IPS-NIHi7 (cell line): ENCODE measurements at regions not wholly inside any gene's neighbourhood (a gene's known extent, or its start where the extent isn't known, plus 50 kb on each side); places are given as distances from the start of the nearest gene placed in this dataset.

Experiments
- DNase-seq: peaks from one replicate; pipeline ENCODE4 v3.0.0; 2012; ENCODE audit warnings: mixed read lengths; ENCODE audit errors: extremely low spot score

- DNase-seq = no peak
Measured at GRCh38 chr5:165521816-165522610, 2016.6 kb downstream of the MAT2B start.

DNA sequence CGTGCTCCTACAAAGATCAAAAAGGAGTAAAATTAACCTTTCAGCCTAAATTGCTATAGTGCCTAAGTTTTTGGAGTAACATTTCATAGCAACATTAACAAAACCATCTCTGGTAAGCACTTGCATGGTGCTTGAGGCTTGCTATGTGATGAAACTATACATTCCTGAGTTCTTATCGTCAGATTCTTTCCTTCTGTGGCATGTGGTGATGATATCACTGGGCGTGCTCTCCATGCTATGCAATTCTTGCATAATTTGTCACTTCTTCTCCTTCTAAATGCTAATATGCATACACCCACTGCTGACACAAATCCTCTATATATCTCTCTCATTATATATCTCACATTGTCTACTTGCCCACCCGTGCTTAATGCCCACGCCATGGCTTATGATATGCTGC is 2019.9 kb downstream of the MAT2B start:
- DNase-seq = no peak

- DNase-seq = no peak
Measured at GRCh38 chr5:165526357-165526756, 2020.9 kb downstream of the MAT2B start.

DNA sequence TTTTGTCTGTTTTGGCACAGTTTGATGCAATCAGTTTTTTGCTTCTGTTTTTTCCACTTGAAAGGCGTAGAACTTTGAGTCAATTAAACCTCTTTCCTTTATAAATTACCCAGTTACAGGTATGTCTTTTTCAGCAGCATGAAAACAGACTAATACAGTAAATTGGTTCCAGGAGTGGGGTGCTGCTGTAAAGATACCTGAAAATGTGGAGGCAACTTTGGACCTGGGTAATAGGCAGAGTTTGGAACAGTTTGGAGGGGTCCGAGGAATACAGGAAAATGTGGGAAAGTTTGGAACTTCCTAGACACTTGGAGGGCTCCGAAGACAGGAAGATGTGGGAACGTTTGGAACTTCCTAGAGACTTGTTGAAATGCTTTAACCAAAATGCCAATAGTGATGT is 2022.2 kb downstream of the MAT2B start:
- no peak for DNase-seq

GRCh38 chr5:165538065-165538464 is 2032.6 kb downstream of the MAT2B start:
- no peak for DNase-seq

DNA sequence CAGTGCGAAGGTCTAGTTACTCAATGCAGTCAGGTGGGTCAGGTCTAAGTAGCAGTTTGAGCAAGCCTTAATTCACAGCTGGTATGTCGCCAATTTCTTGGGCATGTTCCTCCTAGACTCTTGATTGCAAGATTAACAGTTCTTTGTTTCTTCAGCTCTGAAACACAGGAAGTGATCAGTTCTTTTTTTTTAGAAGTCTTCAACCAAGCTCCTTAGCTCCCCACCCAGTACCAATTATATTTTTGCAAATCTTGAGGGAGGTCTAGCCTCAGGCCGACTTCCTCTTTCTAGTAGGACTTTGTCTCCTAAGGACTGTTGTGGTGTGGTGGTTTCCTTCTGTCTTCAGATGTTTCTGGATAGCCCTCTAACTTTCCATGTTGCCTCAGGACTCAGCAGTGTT is 2054.2 kb downstream of the MAT2B start:
- DNase-seq = no peak

DNA sequence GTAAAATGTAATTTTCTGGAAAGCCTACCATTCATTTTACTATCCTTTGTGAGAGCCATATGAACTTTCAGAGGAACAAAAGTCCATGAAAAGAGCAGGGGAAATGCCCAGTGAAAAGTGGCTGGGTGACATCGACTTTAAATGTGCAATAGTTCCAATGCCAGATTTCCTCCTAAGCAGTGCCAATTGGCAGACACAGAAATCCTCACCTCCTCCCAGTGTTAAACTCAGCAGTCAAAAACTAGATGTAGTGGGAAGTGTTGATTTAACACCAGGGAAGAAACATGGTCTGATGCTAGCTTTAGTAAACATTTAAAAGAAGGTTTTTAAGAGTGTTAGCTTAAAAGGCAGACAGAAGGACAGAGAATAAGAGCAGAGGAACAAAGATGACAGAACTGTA is 2055.2 kb downstream of the MAT2B start:
- DNase-seq = no peak

DNA sequence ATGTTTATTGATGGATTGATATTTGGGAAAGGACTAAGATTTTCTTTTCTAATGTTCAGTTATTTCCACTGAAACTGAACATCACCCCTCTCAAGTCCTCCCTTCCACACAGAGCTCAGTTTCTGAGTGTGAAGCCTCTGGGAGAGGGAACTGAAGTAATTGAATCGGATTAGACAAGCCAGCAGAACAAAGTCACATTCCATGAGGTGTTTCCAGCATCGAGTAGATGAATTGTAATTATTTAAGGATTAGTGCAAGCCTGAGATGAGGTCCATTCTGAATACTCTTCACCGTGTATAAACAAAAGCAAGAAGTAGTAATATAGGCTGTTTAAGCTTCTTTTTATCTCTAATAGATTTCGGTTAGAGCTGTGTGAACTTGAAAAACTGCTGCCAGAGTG is 2060.5 kb downstream of the MAT2B start:
- no peak for DNase-seq

GRCh38 chr5:165569551-165569950 is 2064.1 kb downstream of the MAT2B start:
- DNase-seq = no peak

DNA sequence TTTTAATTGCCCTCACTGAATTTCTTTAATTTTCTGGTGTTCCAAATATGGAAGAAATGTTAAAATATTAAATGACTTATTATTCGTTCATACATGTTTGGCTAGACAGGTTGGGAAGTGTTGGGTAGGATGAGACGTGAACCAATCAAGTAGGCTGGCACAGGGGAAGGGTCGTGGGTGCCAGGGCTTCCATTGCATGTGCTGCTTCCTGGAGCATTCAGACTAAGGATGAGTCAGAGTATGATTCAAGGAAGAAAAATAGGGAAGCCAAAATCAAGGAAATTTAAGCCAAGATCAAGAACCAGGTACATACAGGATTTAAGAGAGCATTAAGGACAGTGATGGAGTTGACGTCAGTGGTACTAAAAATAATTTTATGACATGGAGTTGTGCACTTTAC is 2068.0 kb downstream of the MAT2B start:
- no peak for DNase-seq

DNA sequence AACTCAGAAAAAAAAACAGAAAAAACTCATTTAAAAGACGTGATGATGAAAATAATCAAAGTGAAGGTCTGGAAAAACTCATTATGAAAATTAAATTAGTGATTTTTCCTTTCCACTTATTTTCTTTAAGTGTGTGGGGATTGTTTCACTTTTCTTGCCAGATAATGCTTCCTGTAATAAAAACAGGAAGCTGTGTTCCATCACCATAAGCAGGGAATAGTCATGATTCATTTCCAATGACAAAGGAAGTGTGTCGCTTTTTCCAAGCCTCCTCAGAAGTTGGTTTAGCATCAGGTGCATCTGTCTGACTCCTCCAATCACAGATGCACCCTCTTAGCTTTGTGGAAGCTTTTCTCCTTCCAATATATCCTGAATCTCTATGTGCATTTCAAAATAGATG is 2068.7 kb downstream of the MAT2B start:
- no peak for DNase-seq

DNA sequence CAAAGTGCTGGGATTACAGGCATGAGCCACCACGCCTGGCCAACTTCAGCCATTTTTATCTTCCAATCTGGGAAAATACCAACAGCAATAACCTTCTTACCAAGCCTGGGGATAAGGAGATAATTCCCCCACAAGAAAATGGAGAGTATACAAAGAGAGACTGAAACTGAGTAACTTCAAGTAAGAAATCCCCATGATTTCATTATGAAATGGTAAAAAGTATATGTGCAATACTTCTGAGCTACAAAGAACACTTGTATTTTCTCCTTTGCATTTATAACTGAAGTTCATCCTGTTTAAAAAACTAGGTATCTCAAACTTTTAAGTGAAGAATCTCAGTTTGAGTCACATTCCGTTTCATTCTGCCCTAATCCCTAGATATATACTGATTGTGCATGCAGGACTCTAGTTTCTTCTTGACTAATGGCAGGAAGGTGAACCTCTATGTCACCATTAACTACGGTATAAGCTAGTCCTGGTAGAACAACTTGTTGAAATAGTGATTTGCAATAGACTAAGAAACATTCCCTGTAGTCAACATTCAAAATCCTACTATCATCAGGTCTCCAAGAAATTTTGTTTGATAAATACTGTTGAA is 2071.4 kb downstream of the MAT2B start:
- no peak for DNase-seq

- no peak for DNase-seq
Measured at GRCh38 chr5:165579911-165580310, 2074.5 kb downstream of the MAT2B start.

- no peak for DNase-seq
Measured at GRCh38 chr5:165594693-165595092, 2089.3 kb downstream of the MAT2B start.

DNA sequence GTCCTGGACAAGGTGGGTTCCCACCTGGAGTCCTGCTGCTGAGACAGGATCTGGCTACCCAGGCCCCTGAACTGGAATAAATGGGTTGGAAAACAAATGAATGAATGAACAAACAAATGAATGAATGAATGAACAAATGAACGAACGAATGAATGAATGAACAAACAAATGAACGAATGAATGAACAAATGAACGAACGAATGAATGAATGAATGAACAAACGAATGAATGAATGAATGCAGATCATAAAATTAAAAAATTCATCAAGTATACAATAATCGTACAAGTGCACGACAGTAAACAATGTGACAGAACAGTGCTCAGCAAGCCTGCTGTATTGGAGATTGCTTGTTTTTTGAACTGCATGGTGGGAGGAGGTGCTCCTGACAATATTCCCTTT is 2097.1 kb downstream of the MAT2B start:
- DNase-seq = no peak

- DNase-seq = no peak
Measured at GRCh38 chr5:165607026-165607425, 2101.6 kb downstream of the MAT2B start.

DNA sequence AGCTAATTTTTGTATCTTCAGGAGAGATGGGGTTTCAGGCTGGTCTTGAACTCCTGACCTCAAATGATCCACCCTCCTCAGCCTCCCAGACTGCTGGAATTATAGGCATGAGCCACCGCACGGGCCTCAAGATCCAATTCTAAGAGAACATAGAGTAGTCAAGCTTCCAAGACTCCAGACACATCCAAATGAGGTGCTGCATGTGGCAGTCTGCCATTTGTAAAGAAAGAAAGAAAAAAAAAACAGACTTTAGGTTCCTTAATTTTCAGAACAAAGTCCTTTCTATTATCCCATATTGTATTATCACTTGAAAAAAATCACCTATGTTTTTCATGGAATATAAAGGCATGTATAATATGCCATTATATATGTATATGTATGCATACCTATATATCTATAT is 2104.5 kb downstream of the MAT2B start:
- no peak for DNase-seq

GRCh38 chr5:165616490-165617405 is 2111.3 kb downstream of the MAT2B start:
- DNase-seq = peak; percentile 64

- DNase-seq = no peak
Measured at GRCh38 chr5:165617491-165617890, 2112.1 kb downstream of the MAT2B start.

- no peak for DNase-seq
Measured at GRCh38 chr5:165620394-165620793, 2115.0 kb downstream of the MAT2B start.

DNA sequence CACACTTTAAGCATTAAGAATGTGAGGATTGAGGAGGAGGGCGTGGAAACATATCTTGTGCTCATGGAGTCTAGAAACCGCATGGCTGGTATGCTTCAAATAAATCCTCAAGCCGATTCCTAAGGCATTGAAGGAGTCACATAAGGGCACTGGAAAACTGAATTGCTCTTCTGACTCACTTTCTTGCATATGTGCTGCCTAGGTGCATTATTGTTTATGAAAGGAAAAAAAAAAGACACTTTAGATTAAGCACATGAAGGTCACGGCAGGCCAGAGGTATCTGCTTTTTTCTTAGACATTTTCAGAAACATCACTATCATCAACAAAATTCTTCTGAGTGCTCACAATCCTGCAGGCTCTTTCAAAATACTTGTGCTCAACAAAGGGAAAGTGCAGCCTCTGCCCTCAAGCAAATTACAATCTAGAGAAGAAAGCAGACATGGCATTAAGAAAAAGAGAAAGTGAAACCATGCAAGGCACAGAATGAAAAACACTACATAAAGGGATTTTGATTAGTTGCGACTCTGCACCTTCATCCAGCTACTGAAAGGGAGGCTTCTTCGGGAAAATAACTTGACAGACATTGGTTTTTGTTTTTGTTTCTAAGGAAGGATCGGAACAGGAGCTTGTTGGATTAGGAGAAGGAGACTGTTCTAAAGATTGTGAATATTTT is 2117.6 kb downstream of the MAT2B start:
- DNase-seq = no peak
